ENCODE measurements at regions not wholly inside any gene's neighbourhood (a gene's known extent, or its start where the extent isn't known, plus 50 kb on each side); places are given as distances from the start of the nearest gene placed in this dataset.

GRCh38 chrY:15360471-15360870 is 836.1 kb downstream of the NLGN4Y start:
- H3K23ac ChIP-seq (ENCODE audit: low read length), result no peak overlapping the region
- no peak overlapping the region for H3K4me3 ChIP-seq (ENCODE audit: low read length)
- H3K4me2 ChIP-seq (ENCODE audit: low read length), result no peak overlapping the region
- no peak overlapping the region for H2AK5ac ChIP-seq (ENCODE audit: low read length)
- no peak overlapping the region for H2BK120ac ChIP-seq (ENCODE audit: low read depth, low read length)
- no peak overlapping the region for H3K4ac ChIP-seq (ENCODE audit: low read depth, low read length)
- H3K56ac ChIP-seq (ENCODE audit: low read length), result no peak overlapping the region
- no peaks in the 10 kb centered on the region for H3K79me2 ChIP-seq (ENCODE audit: control insufficient read depth, insufficient read depth, low read length)
- no peak overlapping the region for H4K8ac ChIP-seq (ENCODE audit: low read depth, low read length)
- H3K4me1 ChIP-seq (ENCODE audit: control insufficient read depth, low read depth, low read length), result no peaks in the 10 kb centered on the region
- H3K27me3 ChIP-seq (ENCODE audit: insufficient read depth, low read length, poor library complexity), result no peaks in the 10 kb centered on the region
- H2BK15ac ChIP-seq (replicated peaks; ENCODE audit: low read depth), result no peak overlapping the region
- peak; percentile 26 for DNase-seq
- no peak overlapping the region for H2BK5ac ChIP-seq (ENCODE audit: low read length)
- no peak overlapping the region for H3K18ac ChIP-seq (ENCODE audit: low read length)
- H4K5ac ChIP-seq (ENCODE audit: low read length), result no peak overlapping the region
- H3K27ac ChIP-seq (ENCODE audit: low read depth, low read length), result no peak overlapping the region
- H3K9ac ChIP-seq (ENCODE audit: low read length), result no peak overlapping the region
- no peaks in the 10 kb centered on the region for H3K79me1 ChIP-seq (ENCODE audit: low read length)
- no peaks in the 10 kb centered on the region for H3K36me3 ChIP-seq (ENCODE audit: control insufficient read depth, insufficient read depth, low read length)

GRCh38 chrY:15364996-15365395 is 840.7 kb downstream of the NLGN4Y start:
- Histone ChIP-seq H2AK5ac (ENCODE audit: low read length) (no peak overlapping the region), H3K56ac (ENCODE audit: low read length) (no peak overlapping the region), H3K18ac (ENCODE audit: low read length) (no peak overlapping the region), H3K4ac (ENCODE audit: low read depth, low read length) (no peak overlapping the region), H3K9ac (ENCODE audit: low read length) (no peak overlapping the region), H4K8ac (ENCODE audit: low read depth, low read length) (no peak overlapping the region), H3K36me3 (ENCODE audit: control insufficient read depth, insufficient read depth, low read length) (no peaks in the 10 kb centered on the region), H3K79me2 (ENCODE audit: control insufficient read depth, insufficient read depth, low read length) (no peaks in the 10 kb centered on the region), H3K23ac (ENCODE audit: low read length) (no peak overlapping the region), H4K5ac (ENCODE audit: low read length) (no peak overlapping the region), H2BK120ac (ENCODE audit: low read depth, low read length) (no peak overlapping the region), H2BK15ac (replicated peaks; ENCODE audit: low read depth) (no peak overlapping the region), H2BK5ac (ENCODE audit: low read length) (no peak overlapping the region), H3K27ac (ENCODE audit: low read depth, low read length) (no peak overlapping the region), H3K27me3 (ENCODE audit: insufficient read depth, low read length, poor library complexity) (no peaks in the 10 kb centered on the region), H3K79me1 (ENCODE audit: low read length) (no peaks in the 10 kb centered on the region), H3K4me1 (ENCODE audit: control insufficient read depth, low read depth, low read length) (no peaks in the 10 kb centered on the region), H3K4me2 (ENCODE audit: low read length) (no peak overlapping the region), H3K4me3 (ENCODE audit: low read length) (no peak overlapping the region)
- no CpG with 5 or more reads among the region's 4 CpGs for WGBS (ENCODE audit: extremely low coverage, insufficient coverage, low lambda C conversion rate)
- DNase-seq, result no peak

GRCh38 chrY:15368786-15369185 is 844.5 kb downstream of the NLGN4Y start:
- H3K79me1 ChIP-seq (ENCODE audit: low read length), result no peaks in the 10 kb centered on the region
- H3K4me3 ChIP-seq (ENCODE audit: low read length), result no peak overlapping the region
- no peak overlapping the region for H4K8ac ChIP-seq (ENCODE audit: low read depth, low read length)
- H3K27ac ChIP-seq (ENCODE audit: low read depth, low read length), result no peak overlapping the region
- H3K18ac ChIP-seq (ENCODE audit: low read length), result no peak overlapping the region
- H3K79me2 ChIP-seq (ENCODE audit: control insufficient read depth, insufficient read depth, low read length), result no peaks in the 10 kb centered on the region
- H3K36me3 ChIP-seq (ENCODE audit: control insufficient read depth, insufficient read depth, low read length), result no peaks in the 10 kb centered on the region
- H2BK120ac ChIP-seq (ENCODE audit: low read depth, low read length), result no peak overlapping the region
- no peaks in the 10 kb centered on the region for H3K27me3 ChIP-seq (ENCODE audit: insufficient read depth, low read length, poor library complexity)
- no peak overlapping the region for H2BK5ac ChIP-seq (ENCODE audit: low read length)
- H2AK5ac ChIP-seq (ENCODE audit: low read length), result no peak overlapping the region
- H3K4me1 ChIP-seq (ENCODE audit: control insufficient read depth, low read depth, low read length), result no peaks in the 10 kb centered on the region
- WGBS (ENCODE audit: extremely low coverage, insufficient coverage, low lambda C conversion rate), result no CpG with 5 or more reads among the region's 3 CpGs
- no peak overlapping the region for H3K9ac ChIP-seq (ENCODE audit: low read length)
- H3K23ac ChIP-seq (ENCODE audit: low read length), result no peak overlapping the region
- H3K4ac ChIP-seq (ENCODE audit: low read depth, low read length), result no peak overlapping the region
- no peak for DNase-seq
- H3K4me2 ChIP-seq (ENCODE audit: low read length), result no peak overlapping the region
- no peak overlapping the region for H2BK15ac ChIP-seq (replicated peaks; ENCODE audit: low read depth)
- H3K56ac ChIP-seq (ENCODE audit: low read length), result no peak overlapping the region
- no peak overlapping the region for H4K5ac ChIP-seq (ENCODE audit: low read length)

GRCh38 chrY:15385178-15385577 is 860.8 kb downstream of the NLGN4Y start:
- Histone ChIP-seq H3K4me1 (ENCODE audit: control insufficient read depth, low read depth, low read length) (no peaks in the 10 kb centered on the region), H3K79me1 (ENCODE audit: low read length) (no peaks in the 10 kb centered on the region), H3K9ac (ENCODE audit: low read length) (no peak overlapping the region), H3K4me2 (ENCODE audit: low read length) (no peak overlapping the region), H3K27ac (ENCODE audit: low read depth, low read length) (no peak overlapping the region), H3K4ac (ENCODE audit: low read depth, low read length) (no peak overlapping the region), H3K56ac (ENCODE audit: low read length) (no peak overlapping the region), H3K79me2 (ENCODE audit: control insufficient read depth, insufficient read depth, low read length) (no peaks in the 10 kb centered on the region), H2BK5ac (ENCODE audit: low read length) (no peak overlapping the region), H3K4me3 (ENCODE audit: low read length) (no peak overlapping the region), H3K18ac (ENCODE audit: low read length) (no peak overlapping the region), H2BK120ac (ENCODE audit: low read depth, low read length) (no peak overlapping the region), H3K36me3 (ENCODE audit: control insufficient read depth, insufficient read depth, low read length) (no peaks in the 10 kb centered on the region), H3K27me3 (ENCODE audit: insufficient read depth, low read length, poor library complexity) (no peaks in the 10 kb centered on the region), H2BK15ac (replicated peaks; ENCODE audit: low read depth) (no peak overlapping the region), H4K5ac (ENCODE audit: low read length) (no peak overlapping the region), H3K23ac (ENCODE audit: low read length) (no peak overlapping the region), H2AK5ac (ENCODE audit: low read length) (no peak overlapping the region), H4K8ac (ENCODE audit: low read depth, low read length) (no peak overlapping the region)
- DNase-seq, result peak; percentile 23
- no CpG with 5 or more reads among the region's 1 CpG for WGBS (ENCODE audit: extremely low coverage, insufficient coverage, low lambda C conversion rate)

GRCh38 chrY:15397556-15398280 is 873.4 kb downstream of the NLGN4Y start:
- Histone ChIP-seq H3K27ac (ENCODE audit: low read depth, low read length) (no peak overlapping the region), H2BK15ac (replicated peaks; ENCODE audit: low read depth) (no peak overlapping the region), H3K36me3 (ENCODE audit: control insufficient read depth, insufficient read depth, low read length) (no peaks in the 10 kb centered on the region), H2BK120ac (ENCODE audit: low read depth, low read length) (no peak overlapping the region), H3K18ac (ENCODE audit: low read length) (no peak overlapping the region), H3K79me2 (ENCODE audit: control insufficient read depth, insufficient read depth, low read length) (no peaks in the 10 kb centered on the region), H3K56ac (ENCODE audit: low read length) (no peak overlapping the region), H3K4me2 (ENCODE audit: low read length) (no peak overlapping the region), H4K8ac (ENCODE audit: low read depth, low read length) (no peak overlapping the region), H3K79me1 (ENCODE audit: low read length) (no peaks in the 10 kb centered on the region), H3K27me3 (ENCODE audit: insufficient read depth, low read length, poor library complexity) (no peaks in the 10 kb centered on the region), H2BK5ac (ENCODE audit: low read length) (no peak overlapping the region), H3K4me1 (ENCODE audit: control insufficient read depth, low read depth, low read length) (no peaks in the 10 kb centered on the region), H3K4me3 (ENCODE audit: low read length) (no peak overlapping the region), H3K9ac (ENCODE audit: low read length) (no peak overlapping the region), H3K4ac (ENCODE audit: low read depth, low read length) (no peak overlapping the region), H3K23ac (ENCODE audit: low read length) (no peak overlapping the region), H2AK5ac (ENCODE audit: low read length) (no peak overlapping the region), H4K5ac (ENCODE audit: low read length) (no peak overlapping the region)
- no CpG with 5 or more reads among the region's 1 CpG for WGBS (ENCODE audit: extremely low coverage, insufficient coverage, low lambda C conversion rate)
- peak; percentile 76 for DNase-seq

- no peak overlapping the region for H3K4me3 ChIP-seq (ENCODE audit: low read length)
- no CpG with 5 or more reads among the region's 2 CpGs for WGBS (ENCODE audit: extremely low coverage, insufficient coverage, low lambda C conversion rate)
- H2BK15ac ChIP-seq (replicated peaks; ENCODE audit: low read depth), result no peak overlapping the region
- no peak overlapping the region for H3K23ac ChIP-seq (ENCODE audit: low read length)
- no peak overlapping the region for H3K9ac ChIP-seq (ENCODE audit: low read length)
- H2BK5ac ChIP-seq (ENCODE audit: low read length), result no peak overlapping the region
- H3K79me1 ChIP-seq (ENCODE audit: low read length), result no peaks in the 10 kb centered on the region
- H3K4me2 ChIP-seq (ENCODE audit: low read length), result no peak overlapping the region
- H2AK5ac ChIP-seq (ENCODE audit: low read length), result no peak overlapping the region
- H4K8ac ChIP-seq (ENCODE audit: low read depth, low read length), result no peak overlapping the region
- no peak for DNase-seq
- H3K18ac ChIP-seq (ENCODE audit: low read length), result no peak overlapping the region
- no peak overlapping the region for H2BK120ac ChIP-seq (ENCODE audit: low read depth, low read length)
- no peaks in the 10 kb centered on the region for H3K36me3 ChIP-seq (ENCODE audit: control insufficient read depth, insufficient read depth, low read length)
- H3K4ac ChIP-seq (ENCODE audit: low read depth, low read length), result no peak overlapping the region
- no peak overlapping the region for H4K5ac ChIP-seq (ENCODE audit: low read length)
- no peak overlapping the region for H3K27ac ChIP-seq (ENCODE audit: low read depth, low read length)
- H3K56ac ChIP-seq (ENCODE audit: low read length), result no peak overlapping the region
- no peaks in the 10 kb centered on the region for H3K4me1 ChIP-seq (ENCODE audit: control insufficient read depth, low read depth, low read length)
- no peaks in the 10 kb centered on the region for H3K79me2 ChIP-seq (ENCODE audit: control insufficient read depth, insufficient read depth, low read length)
- no peaks in the 10 kb centered on the region for H3K27me3 ChIP-seq (ENCODE audit: insufficient read depth, low read length, poor library complexity)
Measured at GRCh38 chrY:15402451-15402850, 878.1 kb downstream of the NLGN4Y start.

All from mesendoderm (in vitro differentiated cells).